ENCODE measurements at regions not wholly inside any gene's neighbourhood (a gene's known extent, or its start where the extent isn't known, plus 50 kb on each side); places are given as distances from the start of the nearest gene placed in this dataset.

DNA sequence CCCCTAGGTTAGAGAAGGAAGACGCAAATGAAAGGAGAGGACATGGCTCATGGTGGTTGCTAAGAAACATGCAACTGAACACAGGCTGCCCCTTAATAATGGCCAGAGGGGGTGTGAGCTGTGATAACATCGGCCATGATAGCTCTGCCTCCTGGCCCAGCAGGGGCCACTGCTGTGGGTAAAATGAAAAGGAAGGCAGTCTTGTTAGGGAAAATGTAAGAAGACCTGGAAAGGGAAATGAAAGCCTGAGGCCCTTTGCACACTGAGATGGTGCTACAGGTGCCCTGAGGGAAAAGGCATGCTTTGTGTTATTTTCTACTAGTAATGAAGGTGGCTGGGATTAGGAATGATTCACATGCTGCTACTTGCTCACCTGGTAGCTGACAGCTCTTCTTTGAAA is 123.6 kb upstream of the MID1 start:
- 80 to 89% (median 80%) methylated on average over 2 of the region's 2 CpGs for WGBS, 5 donors
- H3K27me3 ChIP-seq (replicated peaks in 1 of 7), result peaks cover 0 to 6% (median 0%) of the 10 kb centered on the region in 7 donors
- H3K36me3 ChIP-seq, result no peaks in the 10 kb centered on the region
- H3K9me3 ChIP-seq, result no peaks in the 10 kb centered on the region
- no peak overlapping the region for H3K4me3 ChIP-seq
- H3K27ac ChIP-seq, result no peak overlapping the region
- no peak for DNase-seq
- intact Hi-C loops (cut with DNase I; ENCODE audit: low total_unique reads), result no loop called here
- no peaks in the 10 kb centered on the region for H3K4me1 ChIP-seq
- TF ChIP-seq CTCF (IDR thresholded peaks at IDR 0.05 in 8 of 11, conservative IDR thresholded peaks at IDR 0.05 in 3 of 11) (no peak), POLR2A (IDR thresholded peaks at IDR 0.05) (no peak), POLR2AphosphoS5 (IDR thresholded peaks at IDR 0.05) (no peak)

- no peak overlapping the region for H3K27ac ChIP-seq
- peaks cover 0 to 6% (median 0%) of the 10 kb centered on the region in 7 donors for H3K27me3 ChIP-seq (replicated peaks in 1 of 7)
- H3K36me3 ChIP-seq, result no peaks in the 10 kb centered on the region
- DNase-seq, result no peak
- intact Hi-C loops (cut with DNase I; ENCODE audit: low total_unique reads), result no loop called here
- 50 to 86% (median 54%) methylated on average over 1 of the region's 1 CpG for WGBS, 5 donors
- no peaks in the 10 kb centered on the region for H3K4me1 ChIP-seq
- TF ChIP-seq POLR2A (IDR thresholded peaks at IDR 0.05), result no peak
- TF ChIP-seq POLR2AphosphoS5 (IDR thresholded peaks at IDR 0.05), result no peak
- TF ChIP-seq CTCF (IDR thresholded peaks at IDR 0.05 in 8 of 11, conservative IDR thresholded peaks at IDR 0.05 in 3 of 11), result no peak
- no peak overlapping the region for H3K4me3 ChIP-seq
- H3K9me3 ChIP-seq, result no peaks in the 10 kb centered on the region
Observed at GRCh38 chrX:10747975-10748374, 127.6 kb upstream of the MID1 start.

GRCh38 chrX:10749113-10749512 is 128.7 kb upstream of the MID1 start:
- no peak overlapping the region for H3K27ac ChIP-seq
- intact Hi-C loops (cut with DNase I; ENCODE audit: low total_unique reads), result no loop called here
- no peaks in the 10 kb centered on the region for H3K9me3 ChIP-seq
- DNase-seq, result no peak
- no peaks in the 10 kb centered on the region for H3K36me3 ChIP-seq
- TF ChIP-seq POLR2A (IDR thresholded peaks at IDR 0.05) (no peak), CTCF (IDR thresholded peaks at IDR 0.05 in 8 of 11, conservative IDR thresholded peaks at IDR 0.05 in 3 of 11) (no peak), POLR2AphosphoS5 (IDR thresholded peaks at IDR 0.05) (no peak)
- peaks cover 0 to 3% (median 0%) of the 10 kb centered on the region in 7 donors for H3K27me3 ChIP-seq (replicated peaks in 1 of 7)
- 49 to 85% (median 68%) methylated on average over 3 of the region's 3 CpGs; no CpG with 5 or more reads in 1 of the 5 donors for WGBS, 5 donors
- H3K4me3 ChIP-seq, result no peak overlapping the region
- no peaks in the 10 kb centered on the region for H3K4me1 ChIP-seq

DNA sequence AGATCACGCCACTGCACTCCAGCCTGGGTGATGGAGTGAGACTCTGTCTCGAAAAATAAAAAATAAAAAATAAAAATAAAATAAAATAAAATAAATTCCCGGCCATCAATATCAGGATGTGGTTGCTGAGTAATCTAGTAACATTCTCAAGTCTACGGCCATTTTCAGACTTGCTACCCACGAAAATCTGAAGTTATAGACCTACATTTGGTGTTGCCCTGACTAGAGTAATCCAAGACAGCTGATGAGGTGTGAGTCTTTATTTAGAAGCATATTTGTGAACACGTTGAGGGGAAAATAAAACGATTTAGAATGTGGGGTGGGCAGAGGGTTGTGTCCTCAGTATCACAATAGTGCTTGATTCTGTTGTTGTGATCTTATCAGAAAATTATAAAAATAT is 130.2 kb upstream of the MID1 start:
- no peak for DNase-seq
- Histone ChIP-seq H3K27ac (no peak overlapping the region), H3K9me3 (no peaks in the 10 kb centered on the region), H3K36me3 (no peaks in the 10 kb centered on the region), H3K27me3 (replicated peaks in 1 of 7) (peaks cover 0 to 2% (median 0%) of the 10 kb centered on the region in 7 donors), H3K4me3 (no peak overlapping the region), H3K4me1 (no peaks in the 10 kb centered on the region)
- no peak for TF ChIP-seq CTCF (IDR thresholded peaks at IDR 0.05 in 8 of 11, conservative IDR thresholded peaks at IDR 0.05 in 3 of 11)
- no peak for TF ChIP-seq POLR2A (IDR thresholded peaks at IDR 0.05)
- TF ChIP-seq POLR2AphosphoS5 (IDR thresholded peaks at IDR 0.05), result no peak
- intact Hi-C loops (cut with DNase I; ENCODE audit: low total_unique reads), result no loop called here
- WGBS, 5 donors, result 68 to 88% (median 81%) methylated on average over 7 of the region's 7 CpGs

Measured in spleen (tissue), 11 donors.